Stimulated activated CD4-positive, alpha-beta T cell treated with anti-CD3 and anti-CD28 coated beads, Interleukin-4, amount 100 ng/mL, for 48 hours (primary cell): ENCODE measurements at regions not wholly inside any gene's neighbourhood (a gene's known extent, or its start where the extent isn't known, plus 50 kb on each side); places are given as distances from the start of the nearest gene placed in this dataset.
"Not testable (repeated sequence)": the region's sequence is repeated elsewhere in the genome, so short reads cannot be mapped to it uniquely, and the experiment has no call there.

ENCODE experiments used
- DNase-seq, 2 donors: peaks; one replicate each; pipeline ENCODE4 v3.0.0-alpha.2; 2020; ENCODE audit warnings: low read depth in 2 of 2

DNA sequence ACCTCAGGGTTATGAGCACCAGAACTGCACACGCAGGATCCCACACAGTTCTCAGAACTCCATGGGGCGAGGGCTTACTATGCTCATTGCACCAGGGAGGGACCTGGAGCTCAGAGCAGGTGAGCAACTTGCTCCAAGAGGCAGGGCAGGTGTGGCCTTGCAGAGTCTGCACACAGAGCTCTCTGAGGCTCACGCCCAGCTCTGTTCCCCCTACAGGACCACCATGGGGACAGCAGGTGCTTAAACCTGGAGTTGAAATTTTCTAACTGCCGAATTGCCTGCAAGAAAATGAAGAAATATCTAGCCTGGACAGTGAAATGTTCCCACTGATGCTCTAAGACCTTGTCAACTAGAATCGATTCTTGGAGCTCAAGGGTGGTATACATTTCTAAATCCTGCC is 49.9 kb upstream of the MSMB start:
- DNase-seq, result not testable (repeated sequence)

GRCh38 chr10:46096446-46096845 is 50.4 kb upstream of the MSMB start:
- no peak for DNase-seq

GRCh38 chr10:46096909-46097575 is 51.0 kb upstream of the MSMB start:
- no peak for DNase-seq

GRCh38 chr10:46097576-46098317 is 51.7 kb upstream of the MSMB start:
- DNase-seq, result no peak

GRCh38 chr10:46098386-46098785 is 52.3 kb upstream of the MSMB start:
- DNase-seq, result no peak

DNA sequence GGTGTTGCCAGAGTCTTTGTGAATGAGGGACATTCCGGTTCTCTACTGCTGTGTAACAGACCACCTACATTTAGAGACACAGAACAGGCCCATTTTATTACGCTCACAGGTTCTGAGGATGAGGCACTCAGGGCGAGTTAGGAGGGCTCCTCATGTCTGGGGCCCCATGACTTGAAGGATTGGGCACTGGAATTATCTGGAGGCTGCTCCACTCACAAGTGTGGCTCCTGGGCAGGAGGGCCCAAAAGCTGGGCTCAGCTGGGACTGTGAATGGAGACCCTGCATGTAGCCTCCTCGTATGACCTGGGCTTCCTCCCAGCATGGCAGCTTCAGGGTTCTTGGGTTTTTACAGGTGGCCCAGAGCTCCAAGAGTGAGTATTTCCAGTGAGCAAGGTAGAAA is 52.9 kb upstream of the MSMB start:
- not testable (repeated sequence) for DNase-seq

DNA sequence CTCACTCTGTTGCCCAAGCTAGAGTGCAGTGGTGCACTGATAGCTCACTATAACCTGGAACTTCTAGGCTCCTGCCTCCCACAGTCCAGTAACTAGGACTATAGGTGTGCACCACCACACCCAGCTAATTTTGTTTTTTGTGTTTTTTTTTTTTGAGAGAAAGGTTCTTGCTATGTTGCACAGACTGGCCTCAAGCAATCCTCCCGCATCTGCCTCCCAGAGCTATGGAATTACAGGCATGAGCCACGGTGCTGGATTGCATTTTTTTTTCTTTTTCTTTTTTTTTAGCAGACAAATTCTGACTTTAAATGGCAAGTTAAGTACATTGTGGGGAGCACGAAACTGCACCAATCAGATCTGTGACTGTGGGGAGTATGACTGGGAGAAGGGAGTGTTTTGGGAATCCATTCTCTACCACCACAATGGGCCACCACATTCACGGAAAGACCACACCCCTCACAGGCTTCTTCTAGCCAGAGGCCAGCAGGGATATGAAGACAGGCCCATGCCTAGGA is 58.1 kb upstream of the MSMB start:
- no peak for DNase-seq

GRCh38 chr10:46105416-46105815 is 59.3 kb upstream of the MSMB start:
- not testable (repeated sequence) for DNase-seq

DNA sequence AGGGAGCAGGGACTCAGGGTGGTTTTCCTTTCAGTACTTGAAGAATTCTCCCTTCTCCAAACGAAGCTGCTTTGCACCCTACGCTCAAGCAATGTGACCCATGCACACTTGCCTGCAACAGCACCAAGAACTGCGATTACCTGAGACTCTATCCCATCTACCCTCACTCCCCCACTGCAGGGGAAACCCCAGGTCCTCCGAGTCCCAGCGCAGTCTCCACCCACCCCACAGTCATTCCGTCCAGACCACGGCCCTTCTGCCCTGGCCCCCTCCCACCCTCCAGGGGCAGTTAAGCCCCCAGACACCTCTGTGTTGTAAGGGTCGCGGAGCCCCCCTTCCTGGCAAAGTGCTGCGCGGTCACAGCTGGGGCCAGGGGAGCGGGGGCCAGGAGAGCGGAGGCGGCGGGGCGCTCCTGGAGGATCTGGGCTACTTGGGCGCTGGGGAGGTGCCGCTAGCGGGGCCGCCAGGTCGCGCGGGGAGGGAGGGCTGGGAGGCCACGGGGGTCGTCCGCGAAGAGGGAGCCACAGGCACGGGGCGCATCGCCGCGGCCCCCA is 59.9 kb upstream of the MSMB start:
- DNase-seq, result not testable (repeated sequence)

GRCh38 chr10:46106410-46107255 is 60.6 kb upstream of the MSMB start:
- peak in 1 of 2 donors; percentile 54 for DNase-seq

DNA sequence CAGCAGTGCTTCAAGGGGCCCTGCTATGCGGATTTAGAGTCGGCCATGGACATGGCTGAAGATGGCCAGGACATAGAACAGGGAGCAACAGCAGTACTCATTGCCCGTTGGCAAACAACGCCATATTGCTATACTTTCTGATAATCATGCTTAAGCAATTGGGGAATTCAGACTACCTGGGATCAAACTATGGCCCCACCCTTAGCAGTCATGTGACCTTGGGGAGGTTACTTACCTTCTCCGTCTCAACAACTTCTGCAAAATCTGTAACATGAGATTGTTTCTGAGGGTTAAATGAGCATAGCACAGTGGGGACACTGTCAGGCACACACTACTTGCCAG is 62.1 kb upstream of the MSMB start:
- not testable (repeated sequence) for DNase-seq

DNA sequence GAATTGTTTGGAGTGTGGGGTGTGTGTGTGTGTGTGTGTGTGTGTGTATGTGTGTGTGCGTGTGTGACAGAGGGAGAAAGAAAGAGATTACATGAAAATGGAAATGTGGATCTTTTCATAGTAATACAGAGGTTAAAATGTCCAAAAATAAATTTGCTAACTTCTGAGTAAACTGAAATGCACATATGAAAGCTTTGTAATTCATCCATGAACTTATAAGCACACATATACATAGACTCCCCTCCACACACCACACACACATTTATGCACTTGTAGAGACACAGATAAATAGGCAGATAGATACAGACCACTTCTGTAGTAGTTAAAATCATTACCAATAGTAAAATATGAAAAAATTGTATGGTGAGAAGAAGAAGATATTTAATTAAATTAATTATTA is 108.2 kb upstream of the MSMB start:
- not testable (repeated sequence) for DNase-seq

DNA sequence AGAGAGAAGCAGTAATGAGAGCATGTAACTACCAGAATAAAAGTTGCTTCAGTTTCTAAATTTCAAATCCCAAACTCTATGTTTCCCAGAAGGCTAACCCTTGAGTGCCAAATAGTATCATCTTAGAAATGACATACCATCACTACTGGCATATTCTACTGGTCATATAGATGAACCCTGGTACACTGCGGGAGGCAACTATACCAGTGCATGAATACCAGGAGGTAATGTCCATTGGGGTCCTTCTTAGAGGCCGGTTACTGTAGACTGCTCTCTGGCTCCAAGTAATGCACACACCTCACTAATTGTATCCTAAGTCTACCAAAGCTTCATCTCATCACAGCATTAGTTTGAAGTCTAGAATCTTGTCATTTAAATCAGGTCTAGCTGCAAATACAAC is 108.6 kb upstream of the MSMB start:
- DNase-seq, result not testable (repeated sequence)

- DNase-seq, result not testable (repeated sequence)
Observed at GRCh38 chr10:46156866-46157265, 110.8 kb upstream of the MSMB start.

- DNase-seq, result no peak
Observed at GRCh38 chr10:46169736-46170135, 117.1 kb upstream of the ANTXRL start.

DNA sequence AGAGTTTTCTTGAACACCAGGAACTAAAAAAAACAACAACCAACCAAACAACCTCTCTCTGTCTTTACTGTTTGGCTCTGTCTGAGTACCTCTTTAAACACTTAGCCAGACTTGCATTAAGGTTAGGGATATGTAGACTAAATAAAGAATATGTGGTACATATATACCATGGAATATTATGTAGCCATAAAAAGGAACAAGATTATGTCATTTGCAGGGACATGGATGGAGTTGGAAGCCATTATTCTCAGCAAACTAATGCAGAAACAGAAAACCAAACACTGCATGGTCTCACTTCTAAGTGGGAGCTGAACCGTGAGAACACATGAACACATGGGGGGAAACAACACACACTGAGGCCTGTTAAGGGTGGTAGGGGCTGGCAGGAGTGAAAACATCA is 116.0 kb upstream of the ANTXRL start:
- DNase-seq, result no peak

- DNase-seq, result no peak
Observed at GRCh38 chr10:46171661-46172060, 115.1 kb upstream of the ANTXRL start.

DNA sequence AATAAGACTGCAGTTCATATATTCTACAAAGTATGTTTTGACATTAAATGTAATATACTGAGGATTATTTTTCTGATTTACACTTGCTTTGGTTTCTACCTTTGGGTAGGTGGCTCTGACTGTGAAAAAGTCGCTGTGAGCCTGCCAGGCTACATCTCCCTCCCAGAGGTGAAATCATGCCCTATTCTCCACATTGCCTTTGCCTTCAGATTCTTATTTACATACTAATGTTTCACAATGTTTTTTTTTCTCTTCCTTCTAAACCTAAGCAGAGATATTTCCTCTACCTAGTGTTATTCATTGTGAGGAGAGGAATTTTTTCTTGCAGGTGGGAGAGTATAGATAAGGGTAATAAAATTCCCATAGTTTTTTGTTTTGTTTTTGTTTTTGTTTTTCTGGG is 111.5 kb upstream of the ANTXRL start:
- no peak for DNase-seq

- DNase-seq, result no peak
Observed at GRCh38 chr10:46175831-46176230, 111.0 kb upstream of the ANTXRL start.

GRCh38 chr10:46187431-46187830 is 99.4 kb upstream of the ANTXRL start:
- DNase-seq, result not testable (repeated sequence)

DNA sequence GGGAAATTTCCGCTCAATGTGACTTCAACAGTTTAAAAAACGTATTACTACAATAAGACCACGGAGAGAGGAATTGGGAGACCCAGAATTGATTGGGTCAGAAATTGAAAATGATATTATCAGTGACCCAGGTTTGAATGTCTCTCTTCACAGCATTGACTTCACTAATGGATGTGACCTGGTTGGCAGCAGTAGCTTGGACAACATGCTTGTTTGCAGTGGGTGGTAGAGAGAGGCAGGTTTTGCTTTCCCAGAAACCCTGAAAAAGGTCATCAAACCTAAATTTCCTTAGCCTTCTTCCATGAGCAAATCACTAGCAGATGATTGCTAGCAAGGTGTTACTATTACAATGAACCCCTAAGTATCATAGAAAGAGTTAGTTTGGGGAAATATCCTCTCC is 89.7 kb upstream of the ANTXRL start:
- DNase-seq, result no peak

DNA sequence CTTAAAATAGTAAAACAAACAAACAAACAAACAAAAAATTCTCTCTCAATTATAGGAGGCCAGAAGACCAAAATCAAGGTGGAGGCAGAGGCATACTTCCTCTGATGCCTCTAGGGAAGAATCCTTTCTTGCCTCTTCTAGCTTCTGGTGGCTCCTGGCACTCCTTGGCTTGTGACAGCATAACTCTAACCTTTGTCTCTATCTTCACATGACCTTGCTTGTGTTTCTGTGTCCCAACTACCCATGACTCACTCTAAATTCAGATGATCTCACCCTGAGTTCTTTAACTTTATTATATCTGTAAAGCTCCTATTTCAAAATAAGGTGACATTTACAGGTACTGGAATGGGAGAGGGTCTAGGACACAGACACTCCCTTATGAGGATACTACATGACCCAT is 88.3 kb upstream of the ANTXRL start:
- DNase-seq, result no peak
